ENCODE measurements at regions not wholly inside any gene's neighbourhood (a gene's known extent, or its start where the extent isn't known, plus 50 kb on each side); places are given as distances from the start of the nearest gene placed in this dataset.

DNA sequence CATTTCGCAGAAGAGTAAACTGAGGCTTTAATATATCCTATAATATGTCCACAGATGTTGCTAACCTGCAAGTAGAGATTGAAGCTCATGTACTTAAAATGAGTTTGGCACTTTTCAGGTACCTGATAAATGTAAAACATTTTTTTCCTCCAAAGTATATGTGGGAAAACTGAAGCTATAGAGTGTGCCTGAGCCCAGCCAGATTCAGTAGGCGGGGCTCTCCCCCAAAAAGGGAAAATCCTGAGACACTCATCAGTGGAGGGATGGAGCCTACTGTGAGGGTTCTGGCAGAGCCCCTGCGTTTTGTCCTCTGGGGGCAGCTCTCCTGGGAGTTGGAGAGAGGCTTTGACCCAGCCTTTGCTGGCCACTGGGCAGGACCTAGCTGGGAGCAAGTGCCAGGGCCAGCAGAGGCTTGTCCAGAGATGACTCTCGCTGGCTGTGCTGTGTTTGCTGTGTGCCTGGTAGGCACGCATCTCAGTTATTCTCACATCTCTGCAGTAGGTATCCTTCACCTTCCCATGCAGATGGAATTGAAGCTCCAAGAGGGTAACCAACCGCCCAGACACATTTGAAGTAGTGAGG lies 81.1 kb upstream of the SPRY4 start:
- TF ChIP-seq SIN3A (IDR thresholded peaks at IDR 0.05; ENCODE audit: borderline replicate concordance, insufficient read depth, low read length) (no peak), POLR2AphosphoS5 (IDR thresholded peaks at IDR 0.05; ENCODE audit: low read depth, low read length) (no peak), TAF1 (IDR thresholded peaks at IDR 0.05; ENCODE audit: borderline replicate concordance, insufficient read depth, low read length) (no peak), FOXP2 (optimal IDR thresholded peaks at IDR 0.05; ENCODE audit: borderline replicate concordance, extremely low read depth, extremely low read length, insufficient read depth) (no peak)

- TF ChIP-seq SIN3A (IDR thresholded peaks at IDR 0.05; ENCODE audit: borderline replicate concordance, insufficient read depth, low read length) (no peak), TAF1 (IDR thresholded peaks at IDR 0.05; ENCODE audit: borderline replicate concordance, insufficient read depth, low read length) (no peak), POLR2AphosphoS5 (IDR thresholded peaks at IDR 0.05; ENCODE audit: low read depth, low read length) (no peak), FOXP2 (optimal IDR thresholded peaks at IDR 0.05; ENCODE audit: borderline replicate concordance, extremely low read depth, extremely low read length, insufficient read depth) (no peak)
- TF ChIP-seq, protein P1, sequence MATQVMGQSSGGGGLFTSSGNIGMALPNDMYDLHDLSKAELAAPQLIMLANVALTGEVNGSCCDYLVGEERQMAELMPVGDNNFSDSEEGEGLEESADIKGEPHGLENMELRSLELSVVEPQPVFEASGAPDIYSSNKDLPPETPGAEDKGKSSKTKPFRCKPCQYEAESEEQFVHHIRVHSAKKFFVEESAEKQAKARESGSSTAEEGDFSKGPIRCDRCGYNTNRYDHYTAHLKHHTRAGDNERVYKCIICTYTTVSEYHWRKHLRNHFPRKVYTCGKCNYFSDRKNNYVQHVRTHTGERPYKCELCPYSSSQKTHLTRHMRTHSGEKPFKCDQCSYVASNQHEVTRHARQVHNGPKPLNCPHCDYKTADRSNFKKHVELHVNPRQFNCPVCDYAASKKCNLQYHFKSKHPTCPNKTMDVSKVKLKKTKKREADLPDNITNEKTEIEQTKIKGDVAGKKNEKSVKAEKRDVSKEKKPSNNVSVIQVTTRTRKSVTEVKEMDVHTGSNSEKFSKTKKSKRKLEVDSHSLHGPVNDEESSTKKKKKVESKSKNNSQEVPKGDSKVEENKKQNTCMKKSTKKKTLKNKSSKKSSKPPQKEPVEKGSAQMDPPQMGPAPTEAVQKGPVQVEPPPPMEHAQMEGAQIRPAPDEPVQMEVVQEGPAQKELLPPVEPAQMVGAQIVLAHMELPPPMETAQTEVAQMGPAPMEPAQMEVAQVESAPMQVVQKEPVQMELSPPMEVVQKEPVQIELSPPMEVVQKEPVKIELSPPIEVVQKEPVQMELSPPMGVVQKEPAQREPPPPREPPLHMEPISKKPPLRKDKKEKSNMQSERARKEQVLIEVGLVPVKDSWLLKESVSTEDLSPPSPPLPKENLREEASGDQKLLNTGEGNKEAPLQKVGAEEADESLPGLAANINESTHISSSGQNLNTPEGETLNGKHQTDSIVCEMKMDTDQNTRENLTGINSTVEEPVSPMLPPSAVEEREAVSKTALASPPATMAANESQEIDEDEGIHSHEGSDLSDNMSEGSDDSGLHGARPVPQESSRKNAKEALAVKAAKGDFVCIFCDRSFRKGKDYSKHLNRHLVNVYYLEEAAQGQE (IDR thresholded peaks at IDR 0.05; ENCODE audit: insufficient read depth in 1 of 2, low read depth in 2 of 2, low read length in 2 of 2) = no peak
Observed at GRCh38 chr5:142405023-142405422, 80.2 kb upstream of the SPRY4 start.

- TF ChIP-seq SIN3A (IDR thresholded peaks at IDR 0.05; ENCODE audit: borderline replicate concordance, insufficient read depth, low read length) = no peak
- no peak for TF ChIP-seq FOXP2 (optimal IDR thresholded peaks at IDR 0.05; ENCODE audit: borderline replicate concordance, extremely low read depth, extremely low read length, insufficient read depth)
- no peak for TF ChIP-seq POLR2AphosphoS5 (IDR thresholded peaks at IDR 0.05; ENCODE audit: low read depth, low read length)
- no peak for TF ChIP-seq TAF1 (IDR thresholded peaks at IDR 0.05; ENCODE audit: borderline replicate concordance, insufficient read depth, low read length)
- TF ChIP-seq, protein P1 (IDR thresholded peaks at IDR 0.05; ENCODE audit: insufficient read depth in 1 of 2, low read depth in 2 of 2, low read length in 2 of 2) = no peak
Observed at GRCh38 chr5:142404046-142404477, 79.2 kb upstream of the SPRY4 start.

DNA sequence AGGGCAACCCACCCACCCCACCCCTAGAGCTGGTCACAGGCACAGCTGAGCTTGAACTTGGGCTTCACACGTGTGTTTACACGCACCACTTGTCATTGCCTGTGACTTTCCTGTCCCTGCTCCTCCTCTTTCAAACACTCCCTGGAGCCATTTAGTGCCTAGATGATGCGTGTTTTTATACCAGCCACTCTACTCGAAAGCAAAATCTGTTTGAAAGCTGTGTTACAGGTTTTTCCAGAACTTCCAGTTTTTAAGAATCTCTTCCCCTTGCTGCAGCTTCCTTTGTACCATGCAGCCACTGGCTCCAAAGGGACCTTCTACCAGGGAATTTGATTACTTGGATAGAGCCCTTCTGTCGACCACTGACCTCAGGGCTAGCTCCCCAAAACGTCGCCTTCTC lies 78.8 kb upstream of the SPRY4 start:
- TF ChIP-seq, protein P1 (IDR thresholded peaks at IDR 0.05; ENCODE audit: insufficient read depth in 1 of 2, low read depth in 2 of 2, low read length in 2 of 2) = no peak
- no peak for TF ChIP-seq POLR2AphosphoS5 (IDR thresholded peaks at IDR 0.05; ENCODE audit: low read depth, low read length)
- TF ChIP-seq FOXP2 (optimal IDR thresholded peaks at IDR 0.05; ENCODE audit: borderline replicate concordance, extremely low read depth, extremely low read length, insufficient read depth) = no peak
- TF ChIP-seq TAF1 (IDR thresholded peaks at IDR 0.05; ENCODE audit: borderline replicate concordance, insufficient read depth, low read length) = no peak
- TF ChIP-seq SIN3A (IDR thresholded peaks at IDR 0.05; ENCODE audit: borderline replicate concordance, insufficient read depth, low read length) = no peak

GRCh38 chr5:142402752-142403318 lies 78.0 kb upstream of the SPRY4 start:
- TF ChIP-seq POLR2AphosphoS5 (IDR thresholded peaks at IDR 0.05; ENCODE audit: low read depth, low read length) (no peak), SIN3A (IDR thresholded peaks at IDR 0.05; ENCODE audit: borderline replicate concordance, insufficient read depth, low read length) (no peak), FOXP2 (optimal IDR thresholded peaks at IDR 0.05; ENCODE audit: borderline replicate concordance, extremely low read depth, extremely low read length, insufficient read depth) (no peak)

- no peak for TF ChIP-seq FOXP2 (optimal IDR thresholded peaks at IDR 0.05; ENCODE audit: borderline replicate concordance, extremely low read depth, extremely low read length, insufficient read depth)
- TF ChIP-seq, protein P1 (IDR thresholded peaks at IDR 0.05; ENCODE audit: insufficient read depth in 1 of 2, low read depth in 2 of 2, low read length in 2 of 2) = no peak
- no peak for TF ChIP-seq TAF1 (IDR thresholded peaks at IDR 0.05; ENCODE audit: borderline replicate concordance, insufficient read depth, low read length)
- TF ChIP-seq SIN3A (IDR thresholded peaks at IDR 0.05; ENCODE audit: borderline replicate concordance, insufficient read depth, low read length) = no peak
- no peak for TF ChIP-seq POLR2AphosphoS5 (IDR thresholded peaks at IDR 0.05; ENCODE audit: low read depth, low read length)
Observed at GRCh38 chr5:142400415-142400814, 75.6 kb upstream of the SPRY4 start.

All from PFSK-1 (cell line).